WTC11 (cell line): ENCODE measurements at regions not wholly inside any gene's neighbourhood (a gene's known extent, or its start where the extent isn't known, plus 50 kb on each side); places are given as distances from the start of the nearest gene placed in this dataset.

ENCODE experiments used
- ATAC-seq: fragments of 200-7000 bp; cut with Tn5 transposase; 2 replicates; pipeline ENCODE4 v1.10.0; 2021; ENCODE audit warnings: mild to moderate bottlenecking, moderate library complexity
- CTCF ChIA-PET: fragments of 300-600 bp; sonication (Branson Sonifier 250); formaldehyde crosslinking; loops from one replicate; lab custom pipeline; 2021; ENCODE audit warnings: antibody characterized with exemption; lab: Charles Lee
- POLR2A ChIA-PET: fragments of 350-600 bp; sonication (Branson Sonifier 250); formaldehyde crosslinking; loops from one replicate; lab custom pipeline; 2021; ENCODE audit warnings: antibody characterized with exemption; lab: Charles Lee
- DNase-seq: peaks from one replicate; pipeline ENCODE4 v3.0.0; 2021; ENCODE audit warnings: low spot score
- H3K27ac Mint-ChIP-seq: 2 replicates; pipeline ENCODE4 v1.8.0; 2021; ENCODE audit warnings: mixed read lengths
- H3K27me3 Mint-ChIP-seq: 2 replicates; pipeline ENCODE4 v1.8.0; 2021; ENCODE audit warnings: low read depth, mild to moderate bottlenecking, moderate library complexity, mixed read lengths
- H3K36me3 Mint-ChIP-seq: 2 replicates; pipeline ENCODE4 v1.8.0; 2021; ENCODE audit warnings: mixed read lengths
- H3K4me1 Mint-ChIP-seq: 2 replicates; pipeline ENCODE4 v1.8.0; 2022; ENCODE audit warnings: mixed read lengths
- H3K4me3 Mint-ChIP-seq: 2 replicates; pipeline ENCODE4 v1.8.0; 2021; ENCODE audit warnings: mild to moderate bottlenecking, moderate library complexity, mixed read lengths
- H3K9me3 Mint-ChIP-seq: 2 replicates; pipeline ENCODE4 v1.8.0; 2021; ENCODE audit warnings: mixed read lengths
- CREB1 ChIP-seq: sonication (generic); formaldehyde crosslinking; IDR thresholded peaks from 2 replicates; pipeline ENCODE4 v1.8.0; 2023; ENCODE audit warnings: mild to moderate bottlenecking, missing genetic modification reagents
- CREM ChIP-seq: sonication (generic); formaldehyde crosslinking; IDR thresholded peaks from 2 replicates; pipeline ENCODE4 v1.8.1; 2022; ENCODE audit warnings: mild to moderate bottlenecking, missing genetic modification reagents, moderate library complexity
- FOXJ3 ChIP-seq: sonication (generic); formaldehyde crosslinking; IDR thresholded peaks from 2 replicates; pipeline ENCODE4 v1.9.0; 2021; ENCODE audit warnings: missing genetic modification reagents, mild to moderate bottlenecking, borderline replicate concordance
- OVOL2 ChIP-seq: fragments of 250-450 bp; sonication (Bioruptor Pico); IDR thresholded peaks from 2 replicates; pipeline ENCODE4 v1.9.0; 2021; ENCODE audit warnings: mild to moderate bottlenecking, borderline replicate concordance
- PRRX2 ChIP-seq: fragments of 250-450 bp; sonication (Bioruptor Pico); IDR thresholded peaks from 2 replicates; pipeline ENCODE4 v1.8.0; 2021; ENCODE audit warnings: mild to moderate bottlenecking
- RELA ChIP-seq: sonication (generic); formaldehyde crosslinking; IDR thresholded peaks from 2 replicates; pipeline ENCODE4 v1.8.1; 2022; ENCODE audit warnings: missing genetic modification reagents, mild to moderate bottlenecking, borderline replicate concordance
- ZNF317 ChIP-seq: sonication (generic); formaldehyde crosslinking; IDR thresholded peaks from 2 replicates; pipeline ENCODE4 v1.8.1; 2023; ENCODE audit warnings: low read depth, mild to moderate bottlenecking, moderate library complexity, missing genetic modification reagents, borderline replicate concordance
- TF ChIP-seq, protein P1 (sequence below): sonication (generic); formaldehyde crosslinking; IDR thresholded peaks from 2 replicates; pipeline ENCODE4 v1.8.0; 2023; ENCODE audit warnings: missing genetic modification reagents, mild to moderate bottlenecking, borderline replicate concordance
- TF ChIP-seq, protein P2 (sequence below): sonication (generic); formaldehyde crosslinking; IDR thresholded peaks from 2 replicates; pipeline ENCODE4 v1.8.0; 2022; ENCODE audit warnings: mild to moderate bottlenecking, missing genetic modification reagents
- TF ChIP-seq, protein P3 (sequence below): sonication (generic); formaldehyde crosslinking; IDR thresholded peaks from 2 replicates; pipeline ENCODE4 v1.8.0; 2023; ENCODE audit warnings: missing genetic modification reagents
- TF ChIP-seq, protein P4 (sequence below): sonication (generic); formaldehyde crosslinking; IDR thresholded peaks from 2 replicates; pipeline ENCODE4 v1.8.1; 2022; ENCODE audit warnings: missing genetic modification reagents, borderline replicate concordance
- TF ChIP-seq, protein P5 (sequence below): sonication (generic); formaldehyde crosslinking; IDR thresholded peaks from 2 replicates; pipeline ENCODE4 v1.8.1; 2023; ENCODE audit warnings: mild to moderate bottlenecking, moderate library complexity, missing genetic modification reagents
- TF ChIP-seq, protein P6 (sequence below): sonication (generic); formaldehyde crosslinking; IDR thresholded peaks from 2 replicates; pipeline ENCODE4 v1.8.0; 2022; ENCODE audit warnings: mild to moderate bottlenecking, missing genetic modification reagents
- TF ChIP-seq, protein P7 (sequence below): fragments of 250-450 bp; sonication (Bioruptor Pico); IDR thresholded peaks from 2 replicates; pipeline ENCODE4 v1.9.0; 2021; ENCODE audit warnings: mild to moderate bottlenecking, borderline replicate concordance
- TF ChIP-seq, protein P8 (sequence below): sonication (generic); formaldehyde crosslinking; IDR thresholded peaks from 2 replicates; pipeline ENCODE4 v1.8.0; 2022; ENCODE audit warnings: mild to moderate bottlenecking, missing genetic modification reagents

DNA sequence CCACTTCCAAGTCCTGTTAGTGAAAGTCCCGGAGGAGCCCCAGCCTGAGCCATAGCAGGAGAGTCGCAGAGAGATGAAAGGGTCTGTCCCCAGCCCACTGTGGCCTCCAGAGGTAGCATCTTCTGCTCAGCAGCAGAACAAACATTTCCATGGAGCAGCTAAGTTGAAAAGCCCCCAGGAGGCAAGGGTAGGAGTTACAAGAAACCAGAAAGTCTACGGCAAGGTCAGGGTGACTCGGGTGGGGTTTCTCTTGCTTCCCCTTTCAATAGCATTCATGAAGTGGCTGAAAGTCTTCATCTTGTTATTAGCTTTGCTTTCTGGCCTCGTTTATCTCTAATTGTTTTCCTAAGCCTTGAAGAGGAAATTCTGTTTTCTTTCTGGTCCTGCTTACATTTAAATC is 151.2 kb upstream of the DIO3 start:
- peaks cover 9% of the 10 kb centered on the region for H3K4me1 Mint-ChIP-seq
- H3K4me3 Mint-ChIP-seq = no peak overlapping the region
- H3K27me3 Mint-ChIP-seq = no peaks in the 10 kb centered on the region
- ChIA-PET CTCF (interaction anchor here (1.5 kb wide), 1 partner anchor 12 kb away, joined by 3 read pairs; no protein-coding TSS in a partner anchor), POLR2A (no interaction called here)
- DNase-seq = no peak
- TF ChIP-seq CREB1 (CRISPR knock-in tag) (no peak), FOXJ3 (CRISPR knock-in tag) (no peak), ZNF317 (no peak), OVOL2 (CRISPR knock-in tag) (no peak), PRRX2 (no peak), RELA (CRISPR knock-in tag) (no peak), CREM (CRISPR knock-in tag) (no peak)
- TF ChIP-seq, protein P1, sequence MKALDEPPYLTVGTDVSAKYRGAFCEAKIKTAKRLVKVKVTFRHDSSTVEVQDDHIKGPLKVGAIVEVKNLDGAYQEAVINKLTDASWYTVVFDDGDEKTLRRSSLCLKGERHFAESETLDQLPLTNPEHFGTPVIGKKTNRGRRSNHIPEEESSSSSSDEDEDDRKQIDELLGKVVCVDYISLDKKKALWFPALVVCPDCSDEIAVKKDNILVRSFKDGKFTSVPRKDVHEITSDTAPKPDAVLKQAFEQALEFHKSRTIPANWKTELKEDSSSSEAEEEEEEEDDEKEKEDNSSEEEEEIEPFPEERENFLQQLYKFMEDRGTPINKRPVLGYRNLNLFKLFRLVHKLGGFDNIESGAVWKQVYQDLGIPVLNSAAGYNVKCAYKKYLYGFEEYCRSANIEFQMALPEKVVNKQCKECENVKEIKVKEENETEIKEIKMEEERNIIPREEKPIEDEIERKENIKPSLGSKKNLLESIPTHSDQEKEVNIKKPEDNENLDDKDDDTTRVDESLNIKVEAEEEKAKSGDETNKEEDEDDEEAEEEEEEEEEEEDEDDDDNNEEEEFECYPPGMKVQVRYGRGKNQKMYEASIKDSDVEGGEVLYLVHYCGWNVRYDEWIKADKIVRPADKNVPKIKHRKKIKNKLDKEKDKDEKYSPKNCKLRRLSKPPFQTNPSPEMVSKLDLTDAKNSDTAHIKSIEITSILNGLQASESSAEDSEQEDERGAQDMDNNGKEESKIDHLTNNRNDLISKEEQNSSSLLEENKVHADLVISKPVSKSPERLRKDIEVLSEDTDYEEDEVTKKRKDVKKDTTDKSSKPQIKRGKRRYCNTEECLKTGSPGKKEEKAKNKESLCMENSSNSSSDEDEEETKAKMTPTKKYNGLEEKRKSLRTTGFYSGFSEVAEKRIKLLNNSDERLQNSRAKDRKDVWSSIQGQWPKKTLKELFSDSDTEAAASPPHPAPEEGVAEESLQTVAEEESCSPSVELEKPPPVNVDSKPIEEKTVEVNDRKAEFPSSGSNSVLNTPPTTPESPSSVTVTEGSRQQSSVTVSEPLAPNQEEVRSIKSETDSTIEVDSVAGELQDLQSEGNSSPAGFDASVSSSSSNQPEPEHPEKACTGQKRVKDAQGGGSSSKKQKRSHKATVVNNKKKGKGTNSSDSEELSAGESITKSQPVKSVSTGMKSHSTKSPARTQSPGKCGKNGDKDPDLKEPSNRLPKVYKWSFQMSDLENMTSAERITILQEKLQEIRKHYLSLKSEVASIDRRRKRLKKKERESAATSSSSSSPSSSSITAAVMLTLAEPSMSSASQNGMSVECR (CRISPR knock-in tag) = no peak
- TF ChIP-seq, protein P2, sequence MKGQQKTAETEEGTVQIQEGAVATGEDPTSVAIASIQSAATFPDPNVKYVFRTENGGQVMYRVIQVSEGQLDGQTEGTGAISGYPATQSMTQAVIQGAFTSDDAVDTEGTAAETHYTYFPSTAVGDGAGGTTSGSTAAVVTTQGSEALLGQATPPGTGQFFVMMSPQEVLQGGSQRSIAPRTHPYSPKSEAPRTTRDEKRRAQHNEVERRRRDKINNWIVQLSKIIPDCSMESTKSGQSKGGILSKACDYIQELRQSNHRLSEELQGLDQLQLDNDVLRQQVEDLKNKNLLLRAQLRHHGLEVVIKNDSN (CRISPR knock-in tag) = no peak
- TF ChIP-seq, protein P3, sequence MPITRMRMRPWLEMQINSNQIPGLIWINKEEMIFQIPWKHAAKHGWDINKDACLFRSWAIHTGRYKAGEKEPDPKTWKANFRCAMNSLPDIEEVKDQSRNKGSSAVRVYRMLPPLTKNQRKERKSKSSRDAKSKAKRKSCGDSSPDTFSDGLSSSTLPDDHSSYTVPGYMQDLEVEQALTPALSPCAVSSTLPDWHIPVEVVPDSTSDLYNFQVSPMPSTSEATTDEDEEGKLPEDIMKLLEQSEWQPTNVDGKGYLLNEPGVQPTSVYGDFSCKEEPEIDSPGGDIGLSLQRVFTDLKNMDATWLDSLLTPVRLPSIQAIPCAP (CRISPR knock-in tag) = no peak
- TF ChIP-seq, protein P4, sequence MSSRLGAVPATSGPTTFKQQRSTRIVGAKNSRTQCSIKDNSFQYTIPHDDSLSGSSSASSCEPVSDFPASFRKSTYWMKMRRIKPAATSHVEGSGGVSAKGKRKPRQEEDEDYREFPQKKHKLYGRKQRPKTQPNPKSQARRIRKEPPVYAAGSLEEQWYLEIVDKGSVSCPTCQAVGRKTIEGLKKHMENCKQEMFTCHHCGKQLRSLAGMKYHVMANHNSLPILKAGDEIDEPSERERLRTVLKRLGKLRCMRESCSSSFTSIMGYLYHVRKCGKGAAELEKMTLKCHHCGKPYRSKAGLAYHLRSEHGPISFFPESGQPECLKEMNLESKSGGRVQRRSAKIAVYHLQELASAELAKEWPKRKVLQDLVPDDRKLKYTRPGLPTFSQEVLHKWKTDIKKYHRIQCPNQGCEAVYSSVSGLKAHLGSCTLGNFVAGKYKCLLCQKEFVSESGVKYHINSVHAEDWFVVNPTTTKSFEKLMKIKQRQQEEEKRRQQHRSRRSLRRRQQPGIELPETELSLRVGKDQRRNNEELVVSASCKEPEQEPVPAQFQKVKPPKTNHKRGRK (CRISPR knock-in tag) = no peak
- TF ChIP-seq, protein P5, sequence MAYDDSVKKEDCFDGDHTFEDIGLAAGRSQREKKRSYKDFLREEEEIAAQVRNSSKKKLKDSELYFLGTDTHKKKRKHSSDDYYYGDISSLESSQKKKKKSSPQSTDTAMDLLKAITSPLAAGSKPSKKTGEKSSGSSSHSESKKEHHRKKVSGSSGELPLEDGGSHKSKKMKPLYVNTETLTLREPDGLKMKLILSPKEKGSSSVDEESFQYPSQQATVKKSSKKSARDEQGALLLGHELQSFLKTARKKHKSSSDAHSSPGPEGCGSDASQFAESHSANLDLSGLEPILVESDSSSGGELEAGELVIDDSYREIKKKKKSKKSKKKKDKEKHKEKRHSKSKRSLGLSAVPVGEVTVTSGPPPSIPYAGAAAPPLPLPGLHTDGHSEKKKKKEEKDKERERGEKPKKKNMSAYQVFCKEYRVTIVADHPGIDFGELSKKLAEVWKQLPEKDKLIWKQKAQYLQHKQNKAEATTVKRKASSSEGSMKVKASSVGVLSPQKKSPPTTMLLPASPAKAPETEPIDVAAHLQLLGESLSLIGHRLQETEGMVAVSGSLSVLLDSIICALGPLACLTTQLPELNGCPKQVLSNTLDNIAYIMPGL (CRISPR knock-in tag) = no peak
- TF ChIP-seq, protein P6, sequence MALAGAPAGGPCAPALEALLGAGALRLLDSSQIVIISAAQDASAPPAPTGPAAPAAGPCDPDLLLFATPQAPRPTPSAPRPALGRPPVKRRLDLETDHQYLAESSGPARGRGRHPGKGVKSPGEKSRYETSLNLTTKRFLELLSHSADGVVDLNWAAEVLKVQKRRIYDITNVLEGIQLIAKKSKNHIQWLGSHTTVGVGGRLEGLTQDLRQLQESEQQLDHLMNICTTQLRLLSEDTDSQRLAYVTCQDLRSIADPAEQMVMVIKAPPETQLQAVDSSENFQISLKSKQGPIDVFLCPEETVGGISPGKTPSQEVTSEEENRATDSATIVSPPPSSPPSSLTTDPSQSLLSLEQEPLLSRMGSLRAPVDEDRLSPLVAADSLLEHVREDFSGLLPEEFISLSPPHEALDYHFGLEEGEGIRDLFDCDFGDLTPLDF (CRISPR knock-in tag) = no peak
- TF ChIP-seq, protein P7, sequence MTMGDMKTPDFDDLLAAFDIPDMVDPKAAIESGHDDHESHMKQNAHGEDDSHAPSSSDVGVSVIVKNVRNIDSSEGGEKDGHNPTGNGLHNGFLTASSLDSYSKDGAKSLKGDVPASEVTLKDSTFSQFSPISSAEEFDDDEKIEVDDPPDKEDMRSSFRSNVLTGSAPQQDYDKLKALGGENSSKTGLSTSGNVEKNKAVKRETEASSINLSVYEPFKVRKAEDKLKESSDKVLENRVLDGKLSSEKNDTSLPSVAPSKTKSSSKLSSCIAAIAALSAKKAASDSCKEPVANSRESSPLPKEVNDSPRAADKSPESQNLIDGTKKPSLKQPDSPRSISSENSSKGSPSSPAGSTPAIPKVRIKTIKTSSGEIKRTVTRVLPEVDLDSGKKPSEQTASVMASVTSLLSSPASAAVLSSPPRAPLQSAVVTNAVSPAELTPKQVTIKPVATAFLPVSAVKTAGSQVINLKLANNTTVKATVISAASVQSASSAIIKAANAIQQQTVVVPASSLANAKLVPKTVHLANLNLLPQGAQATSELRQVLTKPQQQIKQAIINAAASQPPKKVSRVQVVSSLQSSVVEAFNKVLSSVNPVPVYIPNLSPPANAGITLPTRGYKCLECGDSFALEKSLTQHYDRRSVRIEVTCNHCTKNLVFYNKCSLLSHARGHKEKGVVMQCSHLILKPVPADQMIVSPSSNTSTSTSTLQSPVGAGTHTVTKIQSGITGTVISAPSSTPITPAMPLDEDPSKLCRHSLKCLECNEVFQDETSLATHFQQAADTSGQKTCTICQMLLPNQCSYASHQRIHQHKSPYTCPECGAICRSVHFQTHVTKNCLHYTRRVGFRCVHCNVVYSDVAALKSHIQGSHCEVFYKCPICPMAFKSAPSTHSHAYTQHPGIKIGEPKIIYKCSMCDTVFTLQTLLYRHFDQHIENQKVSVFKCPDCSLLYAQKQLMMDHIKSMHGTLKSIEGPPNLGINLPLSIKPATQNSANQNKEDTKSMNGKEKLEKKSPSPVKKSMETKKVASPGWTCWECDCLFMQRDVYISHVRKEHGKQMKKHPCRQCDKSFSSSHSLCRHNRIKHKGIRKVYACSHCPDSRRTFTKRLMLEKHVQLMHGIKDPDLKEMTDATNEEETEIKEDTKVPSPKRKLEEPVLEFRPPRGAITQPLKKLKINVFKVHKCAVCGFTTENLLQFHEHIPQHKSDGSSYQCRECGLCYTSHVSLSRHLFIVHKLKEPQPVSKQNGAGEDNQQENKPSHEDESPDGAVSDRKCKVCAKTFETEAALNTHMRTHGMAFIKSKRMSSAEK = no peak
- TF ChIP-seq, protein P8, sequence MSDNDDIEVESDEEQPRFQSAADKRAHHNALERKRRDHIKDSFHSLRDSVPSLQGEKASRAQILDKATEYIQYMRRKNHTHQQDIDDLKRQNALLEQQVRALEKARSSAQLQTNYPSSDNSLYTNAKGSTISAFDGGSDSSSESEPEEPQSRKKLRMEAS (CRISPR knock-in tag) = no peak
- ATAC-seq = peak; percentile 39; the same call in 1 of the 2 replicates
- H3K9me3 Mint-ChIP-seq = no peaks in the 10 kb centered on the region
- H3K27ac Mint-ChIP-seq = no peak overlapping the region
- no peaks in the 10 kb centered on the region for H3K36me3 Mint-ChIP-seq
